ENCODE measurements at regions not wholly inside any gene's neighbourhood (a gene's known extent, or its start where the extent isn't known, plus 50 kb on each side); places are given as distances from the start of the nearest gene placed in this dataset.
A peak's percentile ranks its signal among the peaks of the same experiment; 100 is the strongest.

DNA sequence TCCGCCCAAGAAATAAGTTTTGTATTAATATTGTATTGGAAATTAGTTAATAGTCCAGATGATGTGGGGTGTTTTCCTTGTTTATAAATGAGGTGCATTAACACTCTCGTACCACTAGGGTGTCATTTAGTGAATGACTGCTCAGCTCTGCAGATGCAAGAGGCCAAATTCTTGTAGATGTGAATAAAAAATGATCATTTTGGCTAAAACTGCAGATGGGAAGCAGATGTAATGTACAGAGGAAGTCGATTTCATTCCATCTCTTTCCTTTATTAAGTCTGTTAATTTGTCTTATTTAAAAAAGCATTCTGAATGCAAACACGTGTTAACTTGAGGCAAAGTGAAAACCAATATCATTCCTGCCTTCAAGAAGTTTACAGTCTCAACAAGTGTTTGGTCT, 108.1 kb downstream of the DHX15 start:
- no peak overlapping the region for H3K27ac ChIP-seq (ENCODE audit: low read depth, low read length, severe bottlenecking)
- no peaks in the 10 kb centered on the region for H3K9me3 ChIP-seq (ENCODE audit: control insufficient read depth, low read length)
- no peaks in the 10 kb centered on the region for H3K4me1 ChIP-seq (ENCODE audit: control insufficient read depth, insufficient read depth, low read length, poor library complexity, severe bottlenecking)
- no peaks in the 10 kb centered on the region for H3K36me3 ChIP-seq (ENCODE audit: control insufficient read depth, insufficient read depth, low read length)
- WGBS, 2 experiments (ENCODE audit: insufficient coverage in 2 of 2): 58 to 75% methylated on average over 1 of the region's 4 CpGs
- H3K4me3 ChIP-seq (ENCODE audit: extremely low read depth, insufficient read depth, low read length, poor library complexity, severe bottlenecking): no peak overlapping the region

DNA sequence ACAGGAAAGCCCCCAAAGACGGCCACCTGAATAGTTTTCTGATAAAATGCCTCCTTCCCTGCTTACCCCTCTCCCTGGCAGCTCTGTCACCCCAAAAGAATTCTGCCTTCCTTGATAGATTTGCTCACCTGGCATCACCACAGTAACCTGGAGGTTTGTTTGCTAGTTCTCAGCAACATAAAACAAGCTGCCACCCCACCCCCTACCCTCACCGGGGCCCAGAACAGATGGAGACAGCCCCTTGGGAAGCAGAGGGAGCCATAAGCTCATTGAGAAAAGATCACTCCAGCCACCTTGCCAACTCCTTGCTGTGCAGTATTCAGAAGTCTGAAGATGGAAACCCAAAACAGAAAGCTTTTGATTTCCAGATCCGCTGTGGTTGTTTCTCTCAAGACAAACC, 108.6 kb downstream of the DHX15 start:
- Histone ChIP-seq H3K36me3 (ENCODE audit: control insufficient read depth, insufficient read depth, low read length) (no peaks in the 10 kb centered on the region), H3K9me3 (ENCODE audit: control insufficient read depth, low read length) (no peaks in the 10 kb centered on the region), H3K27ac (ENCODE audit: low read depth, low read length, severe bottlenecking) (no peak overlapping the region), H3K4me3 (ENCODE audit: extremely low read depth, insufficient read depth, low read length, poor library complexity, severe bottlenecking) (no peak overlapping the region), H3K4me1 (ENCODE audit: control insufficient read depth, insufficient read depth, low read length, poor library complexity, severe bottlenecking) (no peaks in the 10 kb centered on the region)
- WGBS, 2 experiments (ENCODE audit: insufficient coverage in 2 of 2): 60 to 83% methylated on average over 2 of the region's 3 CpGs

DNA sequence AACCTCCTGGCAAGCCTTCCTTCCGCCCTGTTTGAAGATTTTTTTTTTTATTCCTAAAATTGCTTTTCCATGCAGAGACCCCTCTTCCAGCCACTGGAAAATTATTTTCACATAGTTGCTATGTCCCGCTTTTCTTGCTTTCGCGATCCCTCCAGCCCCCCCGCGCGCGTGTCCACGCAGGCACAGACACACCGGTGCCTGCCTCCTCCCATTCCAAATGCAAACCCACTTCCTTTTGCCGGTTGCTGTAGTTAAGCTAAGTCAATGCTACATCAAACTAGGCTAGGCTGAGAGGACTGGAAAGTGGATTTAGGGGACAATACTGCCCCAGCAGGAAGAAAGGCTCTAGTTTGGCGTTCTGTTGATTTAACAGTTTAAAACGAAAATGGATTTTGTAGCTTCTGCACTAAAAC, 111.0 kb downstream of the DHX15 start:
- WGBS, 2 experiments (ENCODE audit: insufficient coverage in 2 of 2): 4 to 5% methylated on average over 4 of the region's 13 CpGs
- Histone ChIP-seq H3K27ac (ENCODE audit: low read depth, low read length, severe bottlenecking) (no peak overlapping the region), H3K4me1 (ENCODE audit: control insufficient read depth, insufficient read depth, low read length, poor library complexity, severe bottlenecking) (no peaks in the 10 kb centered on the region), H3K4me3 (ENCODE audit: extremely low read depth, insufficient read depth, low read length, poor library complexity, severe bottlenecking) (peak overlapping the region; percentile 47), H3K9me3 (ENCODE audit: control insufficient read depth, low read length) (no peaks in the 10 kb centered on the region), H3K36me3 (ENCODE audit: control insufficient read depth, insufficient read depth, low read length) (no peaks in the 10 kb centered on the region)

DNA sequence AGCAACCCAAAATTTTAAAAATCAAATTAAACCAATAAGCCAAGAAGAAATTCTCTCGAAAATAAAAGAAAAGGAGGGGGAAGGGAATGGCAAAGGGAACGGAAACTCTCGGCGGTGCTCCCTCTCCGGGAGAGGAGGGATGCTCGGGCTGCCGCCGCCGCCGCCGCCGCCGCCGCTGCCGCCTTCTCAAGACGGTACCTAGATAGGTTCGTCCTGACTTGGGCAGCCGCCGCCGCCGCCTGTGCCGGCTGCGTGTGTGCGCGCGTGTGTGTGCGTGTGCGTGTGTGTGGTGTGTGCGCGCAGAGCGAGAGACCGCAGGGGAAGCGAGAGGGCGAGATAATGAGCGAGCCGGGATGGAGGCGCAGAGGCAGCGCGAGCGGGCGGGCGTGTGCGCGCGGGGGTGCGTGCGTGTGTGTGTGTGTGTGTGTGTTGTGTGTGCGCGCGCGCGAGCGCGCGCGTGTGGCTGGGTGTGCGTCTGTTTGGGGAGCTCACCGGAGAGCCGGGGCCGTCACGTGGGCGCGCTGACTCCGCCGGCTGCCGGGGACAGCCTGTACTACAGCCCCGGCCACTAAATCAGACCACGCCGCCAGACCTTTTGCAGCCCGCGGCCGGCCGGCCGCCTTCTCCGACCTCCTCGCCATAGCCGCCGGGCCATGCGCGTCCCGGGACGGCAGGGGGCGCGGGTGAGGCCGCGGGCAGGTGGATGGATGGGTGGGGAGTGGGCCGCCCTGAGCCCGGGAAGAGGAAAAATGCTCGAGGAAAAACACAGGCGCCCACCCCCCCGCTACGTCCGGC, 111.6 kb downstream of the DHX15 start:
- H3K27ac ChIP-seq (ENCODE audit: low read depth, low read length, severe bottlenecking): no peak overlapping the region
- H3K9me3 ChIP-seq (ENCODE audit: control insufficient read depth, low read length): no peaks in the 10 kb centered on the region
- 0% methylated on average over 4 to 31 of the region's 93 CpGs for WGBS, 2 experiments (ENCODE audit: insufficient coverage in 2 of 2)

DNA sequence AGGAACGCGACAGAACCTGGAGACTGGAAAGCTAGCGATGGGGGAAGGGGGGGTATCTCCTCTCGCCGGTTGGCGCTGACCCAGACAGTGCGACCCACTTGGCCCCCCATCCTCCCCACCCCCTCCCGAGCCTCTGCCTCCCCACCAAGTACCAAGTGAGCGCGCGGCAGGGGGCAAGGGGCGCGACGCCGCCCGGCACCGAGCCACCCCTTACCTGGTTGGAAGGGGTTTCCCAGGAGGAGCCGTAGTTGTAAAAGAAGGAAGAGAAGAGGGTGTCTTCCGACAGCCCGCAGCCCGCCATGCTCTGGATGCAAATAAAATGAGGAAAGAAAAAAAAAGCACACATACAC, 112.2 kb downstream of the DHX15 start:
- Histone ChIP-seq H3K4me1 (ENCODE audit: control insufficient read depth, insufficient read depth, low read length, poor library complexity, severe bottlenecking) (no peaks in the 10 kb centered on the region), H3K27ac (ENCODE audit: low read depth, low read length, severe bottlenecking) (no peak overlapping the region), H3K36me3 (ENCODE audit: control insufficient read depth, insufficient read depth, low read length) (no peaks in the 10 kb centered on the region), H3K9me3 (ENCODE audit: control insufficient read depth, low read length) (no peaks in the 10 kb centered on the region), H3K4me3 (ENCODE audit: extremely low read depth, insufficient read depth, low read length, poor library complexity, severe bottlenecking) (peak overlapping the region; percentile 47)
- no CpG with 5 or more reads among the region's 21 CpGs for whole genome bisulfite sequencing, 2 experiments (ENCODE audit: insufficient coverage in 2 of 2)

More for the DNA sequence above, 111.6 kb downstream of the DHX15 start:
- H3K4me3 ChIP-seq (ENCODE audit: extremely low read depth, insufficient read depth, low read length, poor library complexity, severe bottlenecking): peak overlapping the region; percentile 47
- H3K36me3 ChIP-seq (ENCODE audit: control insufficient read depth, insufficient read depth, low read length): no peaks in the 10 kb centered on the region
- H3K4me1 ChIP-seq (ENCODE audit: control insufficient read depth, insufficient read depth, low read length, poor library complexity, severe bottlenecking): no peaks in the 10 kb centered on the region

DNA sequence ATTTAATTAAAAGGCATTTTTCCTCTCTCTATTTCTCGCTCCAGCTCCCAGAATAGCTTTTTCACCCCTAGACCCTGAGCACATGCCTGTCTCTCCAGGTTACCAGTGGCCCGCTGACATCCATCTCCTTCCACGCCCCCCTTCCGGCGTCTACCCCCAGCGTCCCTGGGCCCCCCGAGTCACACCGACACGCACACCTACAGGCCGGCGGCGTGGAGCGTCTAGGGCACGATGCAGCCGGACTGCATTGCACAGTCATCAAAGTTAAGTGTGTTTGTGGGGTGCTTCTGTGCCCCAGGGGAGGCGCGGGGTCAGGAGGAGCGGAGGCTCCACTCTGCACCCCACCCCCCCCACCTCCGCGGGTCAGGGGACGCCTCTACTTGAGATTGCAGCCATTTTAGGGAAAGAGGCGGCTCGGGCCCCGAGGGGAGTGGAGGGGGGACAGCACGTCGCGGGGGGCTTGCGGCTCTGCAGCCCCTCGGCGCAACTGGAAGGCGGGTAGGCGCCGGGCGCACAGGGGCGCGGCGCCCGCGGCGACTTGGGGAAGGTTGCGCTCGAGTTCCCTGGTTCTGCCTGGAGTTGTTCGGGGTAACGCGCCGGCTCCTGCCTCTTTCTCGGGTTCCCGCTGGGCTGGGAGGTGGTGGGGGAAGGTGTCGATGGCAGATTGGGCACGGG, 112.7 kb downstream of the DHX15 start:
- 0 to 1% methylated on average over 20 to 21 of the region's 50 CpGs for WGBS, 2 experiments (ENCODE audit: insufficient coverage in 2 of 2)
- no peaks in the 10 kb centered on the region for H3K36me3 ChIP-seq (ENCODE audit: control insufficient read depth, insufficient read depth, low read length)
- no peak overlapping the region for H3K27ac ChIP-seq (ENCODE audit: low read depth, low read length, severe bottlenecking)
- no peaks in the 10 kb centered on the region for H3K4me1 ChIP-seq (ENCODE audit: control insufficient read depth, insufficient read depth, low read length, poor library complexity, severe bottlenecking)
- no peaks in the 10 kb centered on the region for H3K9me3 ChIP-seq (ENCODE audit: control insufficient read depth, low read length)
- H3K4me3 ChIP-seq (ENCODE audit: extremely low read depth, insufficient read depth, low read length, poor library complexity, severe bottlenecking): peak overlapping the region; percentile 47

DNA sequence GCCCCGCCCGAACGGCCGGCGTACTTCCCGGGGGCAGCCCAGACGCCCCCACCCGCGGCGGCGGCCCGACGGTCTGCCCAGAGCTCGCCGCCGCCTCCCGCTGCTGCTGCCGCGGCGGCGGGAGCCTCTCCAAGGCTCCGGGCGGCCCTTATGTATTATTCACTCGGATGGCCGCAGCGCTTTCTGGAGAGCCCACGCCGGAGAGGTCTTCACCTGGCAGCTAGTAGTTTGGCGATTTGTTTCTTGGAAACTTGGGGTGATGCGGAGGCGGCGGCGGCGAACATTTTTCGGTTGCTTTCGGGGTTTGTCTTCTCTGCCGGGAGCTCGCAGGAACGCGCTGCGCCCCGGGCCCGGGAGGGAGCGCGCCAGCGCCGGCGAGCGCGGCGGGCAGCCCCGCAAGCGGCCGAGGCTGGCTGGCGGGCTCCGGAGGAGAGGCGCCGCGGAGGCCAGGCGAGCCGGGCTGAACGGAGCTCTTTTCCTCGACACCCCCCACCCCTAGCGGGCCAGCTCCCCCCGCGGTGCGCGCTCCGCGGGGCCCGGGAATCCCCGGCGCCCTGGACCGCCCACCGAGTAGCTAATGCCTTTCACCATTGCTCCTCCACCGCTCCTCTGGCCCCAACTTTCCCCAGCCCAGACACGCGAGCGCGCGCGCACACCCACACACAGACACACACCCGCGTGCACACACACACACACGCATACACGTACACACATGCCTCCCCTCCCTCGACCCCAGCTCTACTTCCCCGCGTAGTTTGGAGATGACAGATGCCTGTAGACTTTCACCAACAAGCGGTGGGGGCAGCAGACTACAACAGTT, 113.5 kb downstream of the DHX15 start:
- 0% methylated on average over 42 to 63 of the region's 90 CpGs for WGBS, 2 experiments (ENCODE audit: insufficient coverage in 2 of 2)

DNA sequence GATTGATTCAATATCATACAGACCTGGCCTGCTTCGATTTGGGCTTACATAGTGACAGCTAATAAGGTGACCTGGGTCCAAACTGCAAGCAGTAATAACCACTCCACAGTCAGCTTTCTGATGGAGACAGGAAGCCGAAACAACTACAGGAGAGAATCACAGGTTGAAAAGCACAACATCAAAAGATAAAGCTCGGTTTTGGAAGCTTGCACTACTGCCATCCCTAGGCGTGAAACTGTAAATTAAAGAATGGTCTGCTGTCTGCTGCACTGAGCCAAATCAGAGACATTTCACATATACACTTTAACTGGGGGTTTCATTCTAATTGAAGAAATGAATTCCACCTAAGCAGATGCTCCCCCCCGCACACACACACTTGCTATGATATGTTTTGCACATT, 116.3 kb downstream of the DHX15 start:
- Histone ChIP-seq H3K4me3 (ENCODE audit: extremely low read depth, insufficient read depth, low read length, poor library complexity, severe bottlenecking) (no peak overlapping the region), H3K4me1 (ENCODE audit: control insufficient read depth, insufficient read depth, low read length, poor library complexity, severe bottlenecking) (no peaks in the 10 kb centered on the region), H3K36me3 (ENCODE audit: control insufficient read depth, insufficient read depth, low read length) (no peaks in the 10 kb centered on the region), H3K27ac (ENCODE audit: low read depth, low read length, severe bottlenecking) (no peak overlapping the region), H3K9me3 (ENCODE audit: control insufficient read depth, low read length) (no peaks in the 10 kb centered on the region)
- WGBS, 2 experiments (ENCODE audit: insufficient coverage in 2 of 2): 78 to 83% methylated on average over 3 to 4 of the region's 5 CpGs

More for the DNA sequence above, 113.5 kb downstream of the DHX15 start:
- H3K36me3 ChIP-seq (ENCODE audit: control insufficient read depth, insufficient read depth, low read length): no peaks in the 10 kb centered on the region
- peak overlapping the region; percentile 47 for H3K4me3 ChIP-seq (ENCODE audit: extremely low read depth, insufficient read depth, low read length, poor library complexity, severe bottlenecking)
- H3K27ac ChIP-seq (ENCODE audit: low read depth, low read length, severe bottlenecking): no peak overlapping the region
- no peaks in the 10 kb centered on the region for H3K9me3 ChIP-seq (ENCODE audit: control insufficient read depth, low read length)
- H3K4me1 ChIP-seq (ENCODE audit: control insufficient read depth, insufficient read depth, low read length, poor library complexity, severe bottlenecking): no peaks in the 10 kb centered on the region

DNA sequence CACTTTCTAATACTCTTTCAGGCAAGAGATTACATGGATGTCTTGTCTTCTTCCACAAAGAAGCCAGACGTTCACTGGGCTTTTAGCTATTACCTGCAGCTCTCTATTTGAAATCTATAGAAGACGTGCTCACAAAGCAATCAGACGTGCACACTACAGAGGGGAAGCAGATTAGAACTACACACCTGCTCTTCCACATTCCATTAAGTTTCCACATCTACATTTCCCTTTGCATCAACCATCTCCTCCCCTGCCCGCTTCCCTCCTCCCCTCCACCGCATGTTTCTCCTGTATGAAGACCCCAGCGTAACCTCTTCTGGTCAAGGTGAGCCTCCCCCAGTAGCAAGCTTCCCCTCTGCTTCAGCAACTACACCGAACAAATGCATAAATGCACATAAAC, 119.8 kb downstream of the DHX15 start:
- Histone ChIP-seq H3K36me3 (ENCODE audit: control insufficient read depth, insufficient read depth, low read length) (no peaks in the 10 kb centered on the region), H3K4me3 (ENCODE audit: extremely low read depth, insufficient read depth, low read length, poor library complexity, severe bottlenecking) (no peak overlapping the region), H3K9me3 (ENCODE audit: control insufficient read depth, low read length) (no peaks in the 10 kb centered on the region), H3K4me1 (ENCODE audit: control insufficient read depth, insufficient read depth, low read length, poor library complexity, severe bottlenecking) (no peaks in the 10 kb centered on the region), H3K27ac (ENCODE audit: low read depth, low read length, severe bottlenecking) (no peak overlapping the region)
- WGBS, 2 experiments (ENCODE audit: insufficient coverage in 2 of 2): 81 to 93% methylated on average over 6 to 7 of the region's 7 CpGs

DNA sequence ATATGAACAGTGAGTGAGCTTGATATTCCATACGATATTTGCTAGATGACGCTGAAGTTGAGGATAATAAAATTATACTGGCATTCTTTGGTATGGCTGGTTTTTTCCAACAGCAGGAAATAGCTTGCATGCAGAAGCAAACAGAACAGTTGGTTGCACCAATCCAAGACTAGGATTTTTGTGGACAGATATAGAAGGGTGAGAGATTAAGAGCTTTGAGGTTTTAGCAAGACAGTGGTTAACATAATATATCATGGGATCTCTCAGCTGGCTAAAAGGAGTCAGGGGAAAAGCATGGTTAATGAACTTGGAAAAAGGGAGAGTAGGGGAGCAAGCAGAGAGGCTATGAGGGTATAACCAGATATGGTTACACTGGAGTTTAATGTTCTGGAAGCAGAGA, 127.9 kb downstream of the DHX15 start:
- no peaks in the 10 kb centered on the region for H3K4me1 ChIP-seq (ENCODE audit: control insufficient read depth, insufficient read depth, low read length, poor library complexity, severe bottlenecking)
- no peak overlapping the region for H3K4me3 ChIP-seq (ENCODE audit: extremely low read depth, insufficient read depth, low read length, poor library complexity, severe bottlenecking)
- H3K9me3 ChIP-seq (ENCODE audit: control insufficient read depth, low read length): no peaks in the 10 kb centered on the region
- H3K36me3 ChIP-seq (ENCODE audit: control insufficient read depth, insufficient read depth, low read length): no peaks in the 10 kb centered on the region
- 83 to 84% methylated on average over 1 to 2 of the region's 2 CpGs for WGBS, 2 experiments (ENCODE audit: insufficient coverage in 2 of 2)
- H3K27ac ChIP-seq (ENCODE audit: low read depth, low read length, severe bottlenecking): no peak overlapping the region

Measured in mesodermal cell (in vitro differentiated cells).